ENCODE measurements at regions not wholly inside any gene's neighbourhood (a gene's known extent, or its start where the extent isn't known, plus 50 kb on each side); places are given as distances from the start of the nearest gene placed in this dataset.

GRCh38 chr3:161576311-161576710 lies 79.7 kb downstream of the OTOL1 start:
- H3F3A ChIP-seq (replicated peaks; ENCODE audit: insufficient read depth), result no peaks in the 10 kb centered on the region
- no peaks in the 10 kb centered on the region for H4K20me1 ChIP-seq (ENCODE audit: insufficient read depth)
- H3K36me3 ChIP-seq (replicated peaks in 1 of 2; ENCODE audit: control insufficient read depth in 1 of 2, insufficient read depth in 2 of 2, low read length in 1 of 2), result no peaks in the 10 kb centered on the region
- H3K27me3 ChIP-seq (ENCODE audit: insufficient read depth), result no peaks in the 10 kb centered on the region
- H3K27ac ChIP-seq (ENCODE audit: low read depth in 2 of 2, low read length in 1 of 2), result no peak overlapping the region
- H3K4me1 ChIP-seq (ENCODE audit: control insufficient read depth in 1 of 2, insufficient read depth in 2 of 2, low read depth in 1 of 2, low read length in 1 of 2), result peaks cover 0 to 5% of the 10 kb centered on the region in 2 experiments; a peak in 2 of 4 replicates
- H3K4me2 ChIP-seq, result no peak overlapping the region
- no peaks in the 10 kb centered on the region for H3K79me2 ChIP-seq (ENCODE audit: insufficient read depth)
- H2AFZ ChIP-seq (ENCODE audit: low read depth), result no peak overlapping the region
- TF ChIP-seq CTCF (IDR thresholded peaks at IDR 0.05), result no peak
- TF ChIP-seq SMC3 (IDR thresholded peaks at IDR 0.05; ENCODE audit: low read depth, low read length), result no peak
- TF ChIP-seq MAX (IDR thresholded peaks at IDR 0.05; ENCODE audit: low read depth), result no peak
- no peak for TF ChIP-seq MXI1 (IDR thresholded peaks at IDR 0.05; ENCODE audit: low read depth, low read length)
- no peak for TF ChIP-seq MEF2A (IDR thresholded peaks at IDR 0.05; ENCODE audit: borderline replicate concordance, low read depth)
- TF ChIP-seq TAF1 (IDR thresholded peaks at IDR 0.05; ENCODE audit: borderline replicate concordance, low read depth, low read length), result no peak
- TF ChIP-seq SIN3A (IDR thresholded peaks at IDR 0.05; ENCODE audit: borderline replicate concordance, low read depth, low read length), result no peak
- TF ChIP-seq RAD21 (IDR thresholded peaks at IDR 0.05; ENCODE audit: low read length), result no peak
- TF ChIP-seq POLR2AphosphoS5 (IDR thresholded peaks at IDR 0.05; ENCODE audit: low read depth, low read length), result no peak
- no peak for TF ChIP-seq RXRA (IDR thresholded peaks at IDR 0.05; ENCODE audit: borderline replicate concordance, low read depth)
- TF ChIP-seq TCF12 (IDR thresholded peaks at IDR 0.05), result no peak
- no peak for TF ChIP-seq EP300 (IDR thresholded peaks at IDR 0.05; ENCODE audit: borderline replicate concordance in 1 of 2, low read depth in 1 of 2, low read length in 1 of 2)
- no peak for TF ChIP-seq JUND (IDR thresholded peaks at IDR 0.05)
- TF ChIP-seq NRF1 (IDR thresholded peaks at IDR 0.05; ENCODE audit: low read depth, low read length), result no peak
- TF ChIP-seq RCOR1 (IDR thresholded peaks at IDR 0.05; ENCODE audit: low read length), result no peak
- no peak for TF ChIP-seq FOXM1 (IDR thresholded peaks at IDR 0.05; ENCODE audit: low read depth)
- no peak for TF ChIP-seq TEAD4 (IDR thresholded peaks at IDR 0.05; ENCODE audit: borderline replicate concordance, insufficient read depth)
- no peak for TF ChIP-seq PBX3 (IDR thresholded peaks at IDR 0.05)
- no peak for TF ChIP-seq FOXJ3 (CRISPR knock-in tag; IDR thresholded peaks at IDR 0.05)
- TF ChIP-seq USF2 (IDR thresholded peaks at IDR 0.05; ENCODE audit: borderline replicate concordance, low read depth, low read length), result no peak
- H3K9me2 ChIP-seq, result no peaks in the 10 kb centered on the region
- WGBS (ENCODE audit: low lambda C conversion rate), result 64% methylated on average over 2 of the region's 2 CpGs
- no peak overlapping the region for H3K9ac ChIP-seq
- no peak overlapping the region for H3K4me3 ChIP-seq (ENCODE audit: low read depth in 2 of 2, low read length in 1 of 2)
- H3K9me3 ChIP-seq, result no peaks in the 10 kb centered on the region
- no peak for DNase-seq
- ChIA-PET POLR2A (no interaction called here), CTCF (no interaction called here)
